ENCODE measurements at regions not wholly inside any gene's neighbourhood (a gene's known extent, or its start where the extent isn't known, plus 50 kb on each side); places are given as distances from the start of the nearest gene placed in this dataset.

GRCh38 chr5:67292201-67292940 lies 95.8 kb upstream of the CD180 start:
- no peak for TF ChIP-seq CTCF (IDR thresholded peaks at IDR 0.05; ENCODE audit: insufficient read depth, low read length)
- no peak overlapping the region for H3K4me3 ChIP-seq (ENCODE audit: low read depth, low read length)
- no peak for DNase-seq (ENCODE audit: low read depth)

GRCh38 chr5:67291671-67292070 lies 95.1 kb upstream of the CD180 start:
- no peak for TF ChIP-seq CTCF (IDR thresholded peaks at IDR 0.05; ENCODE audit: insufficient read depth, low read length)
- no peak for DNase-seq (ENCODE audit: low read depth)

DNA sequence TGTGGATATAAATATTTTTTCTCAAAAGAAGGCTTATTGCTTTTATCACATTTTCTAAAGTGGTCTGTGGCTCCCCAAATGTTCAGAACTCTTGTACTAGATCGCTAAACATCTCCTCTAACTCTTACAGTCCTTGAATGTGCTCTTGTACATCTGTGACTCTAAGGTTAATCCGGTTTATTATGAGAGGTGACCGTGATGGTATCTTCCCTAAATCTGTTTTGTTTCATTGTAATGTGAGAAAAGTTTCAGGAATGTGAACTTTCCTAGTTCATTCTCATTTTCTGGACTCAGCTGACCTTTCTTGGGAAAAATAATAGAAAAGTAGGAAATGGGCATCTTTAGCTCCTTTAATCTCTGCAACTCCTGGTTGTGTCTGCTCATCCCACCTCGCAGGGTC lies 94.5 kb upstream of the CD180 start:
- no peak overlapping the region for H3K4me3 ChIP-seq (ENCODE audit: low read depth, low read length)
- no peak for DNase-seq (ENCODE audit: low read depth)
- no peak for TF ChIP-seq CTCF (IDR thresholded peaks at IDR 0.05; ENCODE audit: insufficient read depth, low read length)

More at GRCh38 chr5:67291671-67292070, 95.1 kb upstream of the CD180 start:
- H3K4me3 ChIP-seq (ENCODE audit: low read depth, low read length): no peak overlapping the region

GRCh38 chr5:67290655-67291054 lies 94.1 kb upstream of the CD180 start:
- no peak overlapping the region for H3K4me3 ChIP-seq (ENCODE audit: low read depth, low read length)
- DNase-seq (ENCODE audit: low read depth): no peak
- no peak for TF ChIP-seq CTCF (IDR thresholded peaks at IDR 0.05; ENCODE audit: insufficient read depth, low read length)

DNA sequence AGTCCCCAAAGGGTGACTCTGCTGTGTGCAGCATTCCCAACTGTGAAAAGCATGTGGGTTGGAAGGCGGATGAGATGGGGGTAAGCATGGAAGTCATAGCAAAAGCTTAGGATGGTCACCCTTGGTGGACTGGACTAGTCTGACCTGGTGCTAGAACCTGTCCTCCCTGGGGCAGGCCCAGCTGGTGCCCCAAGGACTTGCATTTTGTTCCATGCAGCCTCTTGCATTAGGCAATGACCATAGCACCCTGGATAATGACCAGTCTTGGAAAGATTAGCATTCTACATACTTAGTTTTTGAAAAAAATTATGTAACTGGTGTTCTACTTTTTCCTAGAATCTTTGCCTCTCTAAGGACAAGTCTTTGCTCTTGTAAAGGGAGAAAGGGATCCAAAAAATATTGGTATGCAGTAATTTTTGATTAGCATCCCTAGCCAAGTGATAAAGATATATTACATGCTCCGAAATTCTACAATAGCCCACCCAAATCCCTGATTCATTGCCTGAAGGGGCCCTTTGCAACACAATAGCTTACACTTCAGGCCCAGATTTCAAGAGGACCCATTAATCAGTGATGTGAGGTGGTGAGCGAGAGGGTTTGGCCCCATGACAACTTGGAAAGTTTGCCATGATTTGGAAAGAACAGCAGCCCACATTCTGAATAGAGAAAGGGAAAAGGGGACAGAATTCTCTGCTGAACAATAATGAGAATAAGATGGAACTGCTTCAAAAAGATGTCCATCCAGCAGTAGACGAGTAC lies 93.3 kb upstream of the CD180 start:
- H3K4me3 ChIP-seq (ENCODE audit: low read depth, low read length): no peak overlapping the region
- TF ChIP-seq CTCF (IDR thresholded peaks at IDR 0.05; ENCODE audit: insufficient read depth, low read length): no peak
- peak; percentile 91 for DNase-seq (ENCODE audit: low read depth)

DNA sequence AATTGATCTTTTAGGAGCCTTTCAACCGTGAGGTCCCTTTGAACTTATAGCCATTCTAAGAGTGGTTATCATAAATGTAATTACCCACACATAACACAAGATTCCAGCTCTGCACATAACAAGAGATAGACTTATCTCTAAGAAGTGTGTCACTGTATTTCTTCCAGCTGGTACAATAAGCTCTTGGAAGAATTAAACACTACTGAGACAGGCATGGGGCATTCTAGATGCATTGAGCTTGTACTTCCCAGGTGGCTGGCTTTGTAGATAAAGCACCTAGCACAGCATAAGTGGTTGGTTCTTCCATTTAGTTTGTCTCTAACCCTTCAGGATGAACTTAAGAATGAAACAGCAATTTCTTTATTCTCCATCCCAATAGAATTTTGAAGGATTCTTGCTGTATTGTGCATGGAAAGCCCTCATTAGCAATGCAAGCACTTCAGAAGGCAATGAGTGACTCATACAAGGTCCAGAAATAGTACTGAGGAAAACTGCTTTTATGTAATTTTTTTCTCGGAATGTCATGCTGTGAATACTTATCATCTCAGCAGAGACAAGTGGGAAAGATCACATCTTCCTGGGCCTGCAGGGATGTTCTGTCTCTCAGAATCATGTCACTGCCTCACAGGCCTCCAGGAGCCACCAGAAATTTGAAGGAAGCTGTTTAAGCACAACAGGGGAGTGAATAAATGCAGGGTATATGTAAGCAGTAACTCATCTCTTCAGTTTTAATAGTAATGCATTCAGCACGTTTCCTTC lies 91.1 kb upstream of the CD180 start:
- TF ChIP-seq CTCF (IDR thresholded peaks at IDR 0.05; ENCODE audit: insufficient read depth, low read length): no peak
- no peak overlapping the region for H3K4me3 ChIP-seq (ENCODE audit: low read depth, low read length)
- peak; percentile 70 for DNase-seq (ENCODE audit: low read depth)

Data from fibroblast of the aortic adventitia (primary cell).